Psoas muscle (tissue), 7 donors: ENCODE measurements at regions not wholly inside any gene's neighbourhood (a gene's known extent, or its start where the extent isn't known, plus 50 kb on each side); places are given as distances from the start of the nearest gene placed in this dataset.

Experiments
- ATAC-seq, 4 donors: fragments of 200-7000 bp; cut with Tn5 transposase; one replicate each; pipeline ENCODE4 v1.9.1; 2020; ENCODE audit warnings: moderate library complexity in 3 of 4, mild to moderate bottlenecking in 2 of 4
- DNase-seq, 2 donors: peaks; one replicate each; pipeline ENCODE4 v3.0.0-alpha.2; 2020
- H3K27ac ChIP-seq: fragments of 200-600 bp; one replicate; pipeline ENCODE4 v1.8.0; 2022
- H3K27me3 ChIP-seq, 3 donors: fragments of 200-600 bp in 1 of 3; one replicate each; pipeline versions ENCODE4 v1.6.1 to v1.8.0; 2013 to 2022; ENCODE audit warnings: low read length in 2 of 3, mild to moderate bottlenecking in 2 of 3, moderate library complexity in 1 of 3; ENCODE audit not compliant: insufficient read depth in 3 of 3
- H3K36me3 ChIP-seq, 2 donors: fragments of 200-600 bp in 1 of 2; one replicate each; pipeline versions ENCODE4 v1.6.1 to v1.8.0; 2013 to 2022; ENCODE audit warnings: low read depth in 1 of 2, mild to moderate bottlenecking in 1 of 2, moderate library complexity in 1 of 2; ENCODE audit not compliant: insufficient read depth in 1 of 2
- H3K4me1 ChIP-seq: fragments of 200-600 bp; one replicate; pipeline ENCODE4 v1.8.0; 2022
- H3K4me3 ChIP-seq: fragments of 200-600 bp; one replicate; pipeline ENCODE4 v1.8.0; 2022; ENCODE audit warnings: mild to moderate bottlenecking
- H3K9me3 ChIP-seq: fragments of 200-600 bp; one replicate; pipeline ENCODE4 v1.8.0; 2022
- WGBS, 3 donors: extraction: QIAGEN DNeasy Blood & Tissue Kit; methylation state at CpG; one replicate each; pipeline versions ENCODE4 v1.1.6 to v1.1.7; 2013; 5-methylcytosine and 5-hydroxymethylcytosine counted together
- intact Hi-C, 2 donors: fragments of 100-400 bp; cut with DNase I; formaldehyde crosslinking; loops; one replicate each; pipeline versions ENCODE4 v1.11.0 to v1.14.2; 2022
- TF ChIP-seq, protein P1 (sequence below): fragments of 200-600 bp; IDR thresholded peaks from one replicate; pipeline ENCODE4 v1.8.0; 2022; ENCODE audit warnings: antibody characterized with exemption
- donor health status: healthy with polysubstance abuse.
- donor health status: DM: no; HTN: no; CAD: no; lungs with moderate emphysema.
- donor health status: Bipolar disorder and iron deficiency.
- donor health status: healthy.
- donor health status: DM: yes; HTN: yes; CAD: no.
- donor health status: DM: no; HTN: no; CAD: no.
- donor health status: DM: yes; HTN: yes; CAD: no.

DNA sequence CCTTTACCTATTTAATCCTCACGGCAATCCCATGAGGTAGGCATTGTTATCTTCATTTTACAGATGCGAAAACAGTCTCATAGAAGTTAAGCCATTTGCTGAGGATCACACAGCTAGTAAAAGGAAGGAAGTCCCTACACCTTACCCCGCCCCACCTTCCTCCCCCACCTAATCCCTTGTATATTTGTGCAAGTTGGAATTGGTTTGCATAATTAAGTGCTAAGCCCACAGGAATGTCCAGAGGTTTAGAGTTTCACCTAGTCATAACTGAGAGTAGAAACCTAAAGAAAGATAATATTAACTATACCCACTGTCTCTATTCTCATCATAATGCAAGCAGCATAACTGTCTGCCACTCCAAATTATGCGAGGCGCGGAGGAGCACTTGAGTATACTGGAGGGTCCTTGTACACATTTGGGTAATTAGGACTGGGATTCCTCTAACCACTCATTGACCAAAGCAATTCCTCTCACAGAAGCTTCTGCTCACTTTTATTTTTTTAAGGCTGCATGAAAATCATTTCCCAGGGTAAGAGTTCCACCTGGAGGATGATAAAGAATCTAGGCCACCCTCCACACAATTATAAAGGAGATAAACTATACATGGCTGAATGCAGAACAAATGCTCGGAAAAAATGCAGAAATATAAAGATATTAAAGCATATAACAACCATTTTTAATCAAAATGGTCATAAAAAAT, 199.9 kb downstream of the FAM181B start:
- intact Hi-C loops, result no loop called here
- 73 to 79% (median 79%) methylated on average over 7 of the region's 7 CpGs for WGBS, 3 donors
- Histone ChIP-seq H3K36me3 (no peaks in the 10 kb centered on the region), H3K9me3 (no peaks in the 10 kb centered on the region), H3K27me3 (no peaks in the 10 kb centered on the region), H3K4me3 (no peak overlapping the region), H3K4me1 (no peaks in the 10 kb centered on the region), H3K27ac (no peak overlapping the region)
- DNase-seq (no peak), ATAC-seq (no peak)
- TF ChIP-seq, protein P1, sequence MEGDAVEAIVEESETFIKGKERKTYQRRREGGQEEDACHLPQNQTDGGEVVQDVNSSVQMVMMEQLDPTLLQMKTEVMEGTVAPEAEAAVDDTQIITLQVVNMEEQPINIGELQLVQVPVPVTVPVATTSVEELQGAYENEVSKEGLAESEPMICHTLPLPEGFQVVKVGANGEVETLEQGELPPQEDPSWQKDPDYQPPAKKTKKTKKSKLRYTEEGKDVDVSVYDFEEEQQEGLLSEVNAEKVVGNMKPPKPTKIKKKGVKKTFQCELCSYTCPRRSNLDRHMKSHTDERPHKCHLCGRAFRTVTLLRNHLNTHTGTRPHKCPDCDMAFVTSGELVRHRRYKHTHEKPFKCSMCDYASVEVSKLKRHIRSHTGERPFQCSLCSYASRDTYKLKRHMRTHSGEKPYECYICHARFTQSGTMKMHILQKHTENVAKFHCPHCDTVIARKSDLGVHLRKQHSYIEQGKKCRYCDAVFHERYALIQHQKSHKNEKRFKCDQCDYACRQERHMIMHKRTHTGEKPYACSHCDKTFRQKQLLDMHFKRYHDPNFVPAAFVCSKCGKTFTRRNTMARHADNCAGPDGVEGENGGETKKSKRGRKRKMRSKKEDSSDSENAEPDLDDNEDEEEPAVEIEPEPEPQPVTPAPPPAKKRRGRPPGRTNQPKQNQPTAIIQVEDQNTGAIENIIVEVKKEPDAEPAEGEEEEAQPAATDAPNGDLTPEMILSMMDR, result no peak

GRCh38 chr11:82529936-82530335, 203.7 kb downstream of the FAM181B start:
- no peak overlapping the region for H3K27ac ChIP-seq
- WGBS, 3 donors, result 40 to 82% (median 79%) methylated on average over 2 of the region's 2 CpGs
- TF ChIP-seq, protein P1, result no peak
- H3K9me3 ChIP-seq, result no peaks in the 10 kb centered on the region
- DNase-seq (no peak), ATAC-seq (no peak)
- H3K27me3 ChIP-seq, result no peaks in the 10 kb centered on the region
- no peaks in the 10 kb centered on the region for H3K4me1 ChIP-seq
- no peak overlapping the region for H3K4me3 ChIP-seq
- H3K36me3 ChIP-seq, result no peaks in the 10 kb centered on the region
- intact Hi-C loops, result no loop called here

DNA sequence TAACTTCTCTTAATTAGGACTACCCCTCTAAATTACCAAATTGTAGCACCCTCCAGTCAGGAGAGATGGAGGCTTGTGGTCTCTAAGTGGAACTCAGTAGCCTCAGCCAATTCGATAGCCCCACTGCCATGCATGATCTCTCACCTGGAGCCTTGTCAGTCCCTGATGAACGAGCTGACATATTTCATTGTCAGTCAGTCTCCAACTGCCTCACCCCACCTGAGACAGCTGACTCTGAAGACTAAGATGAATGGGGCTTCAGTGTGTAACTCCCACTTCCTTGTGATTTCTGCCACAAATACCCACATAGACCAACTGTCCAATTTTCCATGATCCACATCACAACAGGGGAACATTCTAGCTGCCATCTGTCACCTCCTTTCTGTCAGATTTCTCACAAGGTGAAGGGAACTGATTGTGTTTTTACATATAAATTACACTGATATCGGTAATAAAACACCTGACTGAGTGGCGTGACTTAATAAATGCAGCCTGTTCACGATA, 206.5 kb downstream of the FAM181B start:
- H3K27ac ChIP-seq, result no peak overlapping the region
- H3K36me3 ChIP-seq, result no peaks in the 10 kb centered on the region
- DNase-seq, result no peak
- H3K4me3 ChIP-seq, result no peak overlapping the region
- H3K27me3 ChIP-seq, result no peaks in the 10 kb centered on the region
- WGBS, 3 donors, result 78 to 81% (median 80%) methylated on average over 5 of the region's 5 CpGs
- intact Hi-C loops, result no loop called here
- no peaks in the 10 kb centered on the region for H3K9me3 ChIP-seq
- TF ChIP-seq, protein P1, result no peak
- no peaks in the 10 kb centered on the region for H3K4me1 ChIP-seq
- ATAC-seq, result no peak

DNA sequence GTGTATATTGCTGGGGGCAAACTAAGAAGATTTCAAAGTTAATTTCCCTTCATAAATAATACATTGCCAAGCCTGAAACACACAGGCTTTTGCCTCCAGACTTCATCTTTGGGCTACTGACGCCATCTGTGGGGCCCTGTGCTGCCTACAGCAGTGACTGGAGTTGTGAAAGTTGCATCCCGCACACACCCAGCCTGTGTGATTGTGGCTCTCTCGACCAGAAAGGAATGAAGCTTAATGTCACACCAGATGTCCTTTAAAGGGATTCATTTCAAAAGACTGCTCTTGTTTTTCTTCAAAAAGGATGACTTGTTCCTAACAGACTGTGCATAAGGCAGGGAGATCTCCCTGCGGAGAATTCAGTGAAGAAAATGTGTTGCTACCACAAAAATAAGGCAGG, 210.5 kb downstream of the FAM181B start:
- no peak overlapping the region for H3K4me3 ChIP-seq
- TF ChIP-seq, protein P1, result no peak
- intact Hi-C loops, result no loop called here
- H3K36me3 ChIP-seq, result no peaks in the 10 kb centered on the region
- ATAC-seq (no peak), DNase-seq (no peak)
- H3K27ac ChIP-seq, result no peak overlapping the region
- no peaks in the 10 kb centered on the region for H3K4me1 ChIP-seq
- no peaks in the 10 kb centered on the region for H3K27me3 ChIP-seq
- H3K9me3 ChIP-seq, result no peaks in the 10 kb centered on the region
- 39 to 43% (median 39%) methylated on average over 4 of the region's 4 CpGs for WGBS, 3 donors

DNA sequence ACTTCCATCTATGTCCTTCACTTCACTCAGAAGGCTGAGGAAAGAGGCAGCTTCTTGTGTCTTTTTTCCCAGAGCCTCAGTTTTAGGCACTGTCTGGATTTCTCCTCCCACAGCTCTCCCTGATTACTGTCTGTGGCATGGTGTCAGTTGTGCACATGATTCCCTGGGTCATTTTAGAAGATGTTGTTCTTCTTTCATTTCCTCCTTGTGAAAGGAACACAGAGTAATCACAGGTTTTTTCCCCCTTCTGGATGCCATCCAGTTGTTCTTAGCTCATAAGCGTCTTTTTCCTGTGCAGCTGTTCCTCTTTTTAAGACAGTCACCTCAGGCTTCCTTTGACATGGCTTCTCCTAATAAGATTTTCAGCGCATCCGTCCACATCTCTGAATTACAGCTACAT, 212.2 kb downstream of the FAM181B start:
- Histone ChIP-seq H3K27me3 (no peaks in the 10 kb centered on the region), H3K36me3 (no peaks in the 10 kb centered on the region), H3K27ac (no peak overlapping the region), H3K4me3 (no peak overlapping the region), H3K9me3 (no peaks in the 10 kb centered on the region), H3K4me1 (no peaks in the 10 kb centered on the region)
- ATAC-seq (no peak), DNase-seq (no peak)
- intact Hi-C loops, result no loop called here
- TF ChIP-seq, protein P1, result no peak
- WGBS, 3 donors, result 18 to 29% (median 26%) methylated on average over 3 of the region's 3 CpGs
